ENCODE measurements at regions not wholly inside any gene's neighbourhood (a gene's known extent, or its start where the extent isn't known, plus 50 kb on each side); places are given as distances from the start of the nearest gene placed in this dataset.
A peak's percentile ranks its signal among the peaks of the same experiment; 100 is the strongest.

DNA sequence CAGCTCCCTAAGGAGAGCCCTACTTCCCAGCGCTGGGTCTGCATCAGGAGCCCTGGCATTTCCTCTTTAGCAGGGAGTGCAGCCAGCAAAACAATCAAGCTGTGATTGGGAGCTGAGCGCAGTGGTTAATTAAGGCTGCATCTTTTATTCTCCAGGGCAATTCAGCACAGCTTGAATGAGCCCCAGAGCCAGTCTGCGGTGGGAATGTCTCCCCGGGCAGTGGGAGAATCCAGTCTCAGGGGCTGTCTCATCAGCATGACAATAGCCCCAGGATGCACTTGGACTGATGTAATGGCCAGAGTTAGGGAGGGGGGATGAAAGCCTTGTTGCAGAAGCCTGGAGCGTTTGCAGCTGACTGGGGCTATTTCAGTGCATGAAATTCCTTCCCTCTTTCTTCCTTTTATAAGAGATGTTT, 292.6 kb upstream of the SOX9 start:
- no peak overlapping the region for H2BK5ac ChIP-seq (ENCODE audit: low read depth, low read length)
- H3K9ac ChIP-seq (replicated peaks in 1 of 4; ENCODE audit: extremely low read depth in 1 of 4, low read depth in 3 of 4, low read length in 3 of 4), result no peak overlapping the region
- WGBS, 2 experiments (ENCODE audit: extremely low coverage in 1 of 2, insufficient coverage in 1 of 2, insufficient read length in 1 of 2, insufficient replicate concordance in 2 of 2, low coverage in 1 of 2, low lambda C conversion rate in 2 of 2, missing lambda C conversion rate in 1 of 2), result 3% methylated on average over 5 of the region's 5 CpGs; no CpG with 5 or more reads in 1 of the 2 experiments
- H3K4me3 ChIP-seq (ENCODE audit: extremely low read depth in 1 of 4, insufficient read depth in 2 of 4, low read depth in 3 of 4, low read length in 4 of 4), result peak overlapping the region in 1 of 4 experiments; percentile 26; a peak in 1 of 8 replicates
- no peak overlapping the region for H3K56ac ChIP-seq (replicated peaks; ENCODE audit: insufficient read length, low read depth, low read length)
- no peaks in the 10 kb centered on the region for H3K9me3 ChIP-seq (ENCODE audit: insufficient read depth in 2 of 2, low read depth in 1 of 2, low read length in 1 of 2)
- H4K8ac ChIP-seq (ENCODE audit: extremely low read depth, insufficient read depth, low read length), result no peak overlapping the region
- H4K5ac ChIP-seq (ENCODE audit: insufficient read length, low read depth, low read length), result no peak overlapping the region
- peak; percentile 83 to 97 for DNase-seq (ENCODE audit: low read depth in 1 of 2, low spot score in 2 of 2)
- no peak overlapping the region for H2AK5ac ChIP-seq (ENCODE audit: low read depth, low read length)
- no peak overlapping the region for H2BK12ac ChIP-seq (ENCODE audit: low read depth, low read length)
- no peaks in the 10 kb centered on the region for H3K79me1 ChIP-seq (ENCODE audit: low read depth, low read length)
- H2BK15ac ChIP-seq (ENCODE audit: low read length), result no peak overlapping the region
- H3K79me2 ChIP-seq (ENCODE audit: control insufficient read depth in 1 of 2, insufficient read depth in 2 of 2, low read length in 2 of 2), result no peaks in the 10 kb centered on the region
- H4K91ac ChIP-seq (replicated peaks; ENCODE audit: insufficient read length, low read length), result no peak overlapping the region
- H3K4me1 ChIP-seq (replicated peaks in 1 of 4; ENCODE audit: control insufficient read depth in 3 of 4, insufficient read depth in 4 of 4, low read length in 3 of 4), result peaks cover 7 to 17% (median 12%) of the 10 kb centered on the region in 4 experiments; a peak in 6 of 7 replicates
- H3K36me3 ChIP-seq (ENCODE audit: control insufficient read depth in 2 of 4, insufficient read depth in 4 of 4, low read length in 3 of 4), result no peaks in the 10 kb centered on the region
- POLR2A ChIA-PET (ENCODE audit: partially characterized antibody), result interaction anchor here (0.9 kb wide), 1 partner anchor 13 kb away, joined by 3 read pairs; no protein-coding TSS in a partner anchor
- FAIRE-seq, result peak; percentile 98
- no peak overlapping the region for H3K18ac ChIP-seq (ENCODE audit: extremely low read depth, low read length)
- no peak overlapping the region for H3K4ac ChIP-seq (replicated peaks; ENCODE audit: insufficient read length, low read depth, low read length)
- no peaks in the 10 kb centered on the region for H4K20me1 ChIP-seq (replicated peaks in 1 of 2; ENCODE audit: control insufficient read depth in 1 of 2, insufficient read depth in 2 of 2, low read length in 2 of 2)
- no peaks in the 10 kb centered on the region for H3K23me2 ChIP-seq (ENCODE audit: low read depth, low read length)
- H3K23ac ChIP-seq (ENCODE audit: insufficient read length), result no peak overlapping the region
- CTCF ChIA-PET (ENCODE audit: partially characterized antibody), result interaction anchor here (0.9 kb wide), 1 partner anchor 288 kb away, joined by 3 read pairs; no protein-coding TSS in a partner anchor
- peak overlapping the region in 1 of 2 experiments; percentile 30; a peak in 1 of 4 replicates for H3K4me2 ChIP-seq (ENCODE audit: insufficient read depth in 1 of 2, low read depth in 2 of 2, low read length in 2 of 2)
- H3K27ac ChIP-seq (ENCODE audit: low read depth, low read length), result no peak overlapping the region
- no peak overlapping the region for H2BK120ac ChIP-seq (replicated peaks; ENCODE audit: low read depth, low read length)
- H2AFZ ChIP-seq (ENCODE audit: low read length), result no peak overlapping the region
- no peak overlapping the region for H2BK20ac ChIP-seq (ENCODE audit: low read length)
- H3K14ac ChIP-seq (ENCODE audit: insufficient read length), result no peak overlapping the region
- H3K27me3 ChIP-seq (replicated peaks in 1 of 4; ENCODE audit: control insufficient read depth in 3 of 4, extremely low read depth in 1 of 4, insufficient read depth in 3 of 4, low read length in 3 of 4), result no peaks in the 10 kb centered on the region
- peak; percentile 76 for TF ChIP-seq YY1 (IDR thresholded peaks at IDR 0.05; ENCODE audit: low read depth, low read length)
- TF ChIP-seq SP1 (IDR thresholded peaks at IDR 0.05; ENCODE audit: low read depth, low read length), result peak; percentile 85
- TF ChIP-seq CREB1 (IDR thresholded peaks at IDR 0.05), result peak; percentile 35; the same call in 1 of the 2 replicates
- no peak for TF ChIP-seq PHF8 (conservative IDR thresholded peaks at IDR 0.05; ENCODE audit: low read depth, low read length)
- TF ChIP-seq POU5F1 (IDR thresholded peaks at IDR 0.05; ENCODE audit: low read depth, low read length), result peak; percentile 95
- 0 out of 4 replicates have a peak, but pooled peaks of 1 of the 2 experiments have one; percentile 15 for TF ChIP-seq RAD21 (IDR thresholded peaks at IDR 0.05 in 1 of 2, conservative IDR thresholded peaks at IDR 0.05 in 1 of 2; ENCODE audit: low read depth in 2 of 2, low read length in 2 of 2)
- 0 out of 2 replicates have a peak, but pooled peaks have one; percentile 2 for TF ChIP-seq EGR1 (IDR thresholded peaks at IDR 0.05; ENCODE audit: borderline replicate concordance, low read depth, low read length)
- TF ChIP-seq CEBPB (IDR thresholded peaks at IDR 0.05; ENCODE audit: low read depth, low read length), result peak; percentile 70
- peak; percentile 44 for TF ChIP-seq ASH2L (IDR thresholded peaks at IDR 0.05; ENCODE audit: low read length)
- TF ChIP-seq, protein P1, sequence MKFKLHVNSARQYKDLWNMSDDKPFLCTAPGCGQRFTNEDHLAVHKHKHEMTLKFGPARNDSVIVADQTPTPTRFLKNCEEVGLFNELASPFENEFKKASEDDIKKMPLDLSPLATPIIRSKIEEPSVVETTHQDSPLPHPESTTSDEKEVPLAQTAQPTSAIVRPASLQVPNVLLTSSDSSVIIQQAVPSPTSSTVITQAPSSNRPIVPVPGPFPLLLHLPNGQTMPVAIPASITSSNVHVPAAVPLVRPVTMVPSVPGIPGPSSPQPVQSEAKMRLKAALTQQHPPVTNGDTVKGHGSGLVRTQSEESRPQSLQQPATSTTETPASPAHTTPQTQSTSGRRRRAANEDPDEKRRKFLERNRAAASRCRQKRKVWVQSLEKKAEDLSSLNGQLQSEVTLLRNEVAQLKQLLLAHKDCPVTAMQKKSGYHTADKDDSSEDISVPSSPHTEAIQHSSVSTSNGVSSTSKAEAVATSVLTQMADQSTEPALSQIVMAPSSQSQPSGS (IDR thresholded peaks at IDR 0.05; ENCODE audit: low read length), result peak; percentile 97
- no peak for TF ChIP-seq BCL11A (IDR thresholded peaks at IDR 0.05; ENCODE audit: low read depth in 2 of 2, low read length in 2 of 2)
- no peak for TF ChIP-seq SP4 (IDR thresholded peaks at IDR 0.05; ENCODE audit: low read length)
- TF ChIP-seq CBX5 (IDR thresholded peaks at IDR 0.05; ENCODE audit: low read depth, low read length), result no peak
